Neuronal stem cell (in vitro differentiated cells): ENCODE measurements at regions not wholly inside any gene's neighbourhood (a gene's known extent, or its start where the extent isn't known, plus 50 kb on each side); places are given as distances from the start of the nearest gene placed in this dataset.
A peak's percentile ranks its signal among the peaks of the same experiment; 100 is the strongest.

Experiments
- DNase-seq: peaks from one replicate; pipeline ENCODE4 v3.0.0-alpha.2; 2013; ENCODE audit warnings: low spot score
- H2AFZ ChIP-seq: one replicate; pipeline ENCODE4 v1.6.1; 2013; ENCODE audit warnings: mild to moderate bottlenecking, low read length, inconsistent platforms
- H2AK5ac ChIP-seq: 2 replicates; pipeline ENCODE4 v1.6.1; 2013; ENCODE audit warnings: low read depth, mild to moderate bottlenecking, inconsistent platforms, low read length, moderate library complexity, mixed read lengths
- H2BK120ac ChIP-seq: 2 replicates; pipeline ENCODE4 v1.6.1; 2013; ENCODE audit warnings: low read depth, mild to moderate bottlenecking, inconsistent platforms, low read length, moderate library complexity, mixed read lengths
- H2BK12ac ChIP-seq: one replicate; pipeline ENCODE4 v1.6.1; 2013; ENCODE audit warnings: low read length, inconsistent platforms
- H2BK15ac ChIP-seq: 2 replicates; pipeline ENCODE4 v1.6.1; 2013; ENCODE audit warnings: mild to moderate bottlenecking, low read length, inconsistent platforms, mixed read lengths
- H2BK5ac ChIP-seq: one replicate; pipeline ENCODE4 v1.6.1; 2013; ENCODE audit warnings: inconsistent platforms, mild to moderate bottlenecking, low read length, moderate library complexity
- H3K14ac ChIP-seq: one replicate; pipeline ENCODE4 v1.6.1; 2013; ENCODE audit warnings: low read length, inconsistent platforms
- H3K18ac ChIP-seq: 2 replicates; pipeline ENCODE4 v1.6.1; 2013; ENCODE audit warnings: low read length, inconsistent platforms
- H3K23ac ChIP-seq: 2 replicates; pipeline ENCODE4 v1.6.1; 2013; ENCODE audit warnings: low read depth, mild to moderate bottlenecking, mixed read lengths, low read length, inconsistent platforms; ENCODE audit not compliant: poor library complexity
- H3K27ac ChIP-seq: replicated peaks from 3 replicates; pipeline ENCODE4 v1.5.1; 2013; ENCODE audit warnings: low read length, inconsistent platforms
- H3K27me3 ChIP-seq, 3 experiments: 2 replicates each; pipeline ENCODE4 v1.6.1; 2013; ENCODE audit warnings: low read length in 3 of 3, mild to moderate bottlenecking in 2 of 3, inconsistent platforms in 1 of 3, low read depth in 1 of 3, mixed read lengths in 1 of 3, moderate library complexity in 1 of 3; ENCODE audit not compliant: control insufficient read depth in 3 of 3, insufficient read depth in 3 of 3
- H3K36me3 ChIP-seq, 2 donors: replicated peaks in 1 of 2; 2 replicates each; pipeline ENCODE4 v1.6.1; 2013; ENCODE audit warnings: low read length in 2 of 2; ENCODE audit not compliant: control insufficient read depth in 2 of 2, insufficient read depth in 2 of 2
- H3K4ac ChIP-seq: 2 replicates; pipeline ENCODE4 v1.6.1; 2013; ENCODE audit warnings: inconsistent platforms, mild to moderate bottlenecking, low read length, moderate library complexity
- H3K4me1 ChIP-seq, 2 donors: 1 replicate in 1 of 2; 2 replicates in 1 of 2; pipeline ENCODE4 v1.6.1; 2013; ENCODE audit warnings: low read length in 2 of 2, low read depth in 1 of 2; ENCODE audit not compliant: control insufficient read depth in 2 of 2, insufficient read depth in 1 of 2
- H3K4me2 ChIP-seq: one replicate; pipeline ENCODE4 v1.6.1; 2013; ENCODE audit warnings: mild to moderate bottlenecking, low read length, inconsistent platforms; ENCODE audit not compliant: insufficient read depth, poor library complexity, severe bottlenecking
- H3K4me3 ChIP-seq, 2 donors: 2 replicates each; pipeline ENCODE4 v1.5.1; 2013; ENCODE audit warnings: low read length in 2 of 2, mild to moderate bottlenecking in 2 of 2, inconsistent platforms in 1 of 2, moderate library complexity in 1 of 2
- H3K79me1 ChIP-seq: one replicate; pipeline ENCODE4 v1.6.1; 2013; ENCODE audit warnings: low read depth, mild to moderate bottlenecking, inconsistent platforms, low read length, moderate library complexity
- H3K9ac ChIP-seq: one replicate; pipeline ENCODE4 v1.6.1; 2013; ENCODE audit warnings: mild to moderate bottlenecking, low read depth, low read length, inconsistent platforms; ENCODE audit not compliant: poor library complexity
- H3K9me3 ChIP-seq, 2 donors: replicated peaks in 1 of 2; 2 replicates each; pipeline versions ENCODE3 to v1.6.1; 2013; ENCODE audit warnings: low read length in 2 of 2, mild to moderate bottlenecking in 2 of 2, inconsistent platforms in 1 of 2, low read depth in 1 of 2, mixed read lengths in 1 of 2, moderate library complexity in 1 of 2; ENCODE audit not compliant: control insufficient read depth in 2 of 2, insufficient read depth in 1 of 2
- H4K8ac ChIP-seq: one replicate; pipeline ENCODE4 v1.6.1; 2013; ENCODE audit warnings: low read depth, mild to moderate bottlenecking, inconsistent platforms, low read length, moderate library complexity
- H4K91ac ChIP-seq: one replicate; pipeline ENCODE4 v1.6.1; 2013; ENCODE audit warnings: low read length, low read depth, mild to moderate bottlenecking, inconsistent platforms; ENCODE audit not compliant: poor library complexity
- WGBS, 2 donors: extraction: QIAGEN DNeasy Blood & Tissue Kit; methylation state at CpG; one replicate each; pipeline ENCODE4 v1.1.7; 2013; ENCODE audit warnings: missing lambda C conversion rate in 2 of 2, mixed read lengths in 1 of 2; ENCODE audit not compliant: insufficient read length in 2 of 2, insufficient replicate concordance in 1 of 2; ENCODE audit errors: extremely low coverage in 2 of 2; 5-methylcytosine and 5-hydroxymethylcytosine counted together

GRCh38 chr4:81526706-81527105, 55.0 kb upstream of the RASGEF1B start:
- Histone ChIP-seq H3K14ac (no peak overlapping the region), H2BK120ac (no peak overlapping the region), H2BK12ac (no peak overlapping the region), H3K18ac (no peak overlapping the region), H3K27ac (no peak overlapping the region), H3K27me3 (no peaks in the 10 kb centered on the region), H3K9ac (no peak overlapping the region), H3K4ac (no peak overlapping the region), H3K36me3 (no peaks in the 10 kb centered on the region), H3K4me1 (peaks cover 4 to 7% of the 10 kb centered on the region in 2 donors), H4K8ac (no peak overlapping the region), H3K23ac (no peak overlapping the region), H2AFZ (no peak overlapping the region), H3K79me1 (no peaks in the 10 kb centered on the region), H2BK15ac (no peak overlapping the region), H3K4me2 (no peak overlapping the region), H2AK5ac (no peak overlapping the region), H3K9me3 (no peaks in the 10 kb centered on the region), H4K91ac (no peak overlapping the region), H3K4me3 (no peak overlapping the region), H2BK5ac (no peak overlapping the region)
- no CpG with 5 or more reads among the region's 2 CpGs for WGBS, 2 donors
- DNase-seq = no peak

DNA sequence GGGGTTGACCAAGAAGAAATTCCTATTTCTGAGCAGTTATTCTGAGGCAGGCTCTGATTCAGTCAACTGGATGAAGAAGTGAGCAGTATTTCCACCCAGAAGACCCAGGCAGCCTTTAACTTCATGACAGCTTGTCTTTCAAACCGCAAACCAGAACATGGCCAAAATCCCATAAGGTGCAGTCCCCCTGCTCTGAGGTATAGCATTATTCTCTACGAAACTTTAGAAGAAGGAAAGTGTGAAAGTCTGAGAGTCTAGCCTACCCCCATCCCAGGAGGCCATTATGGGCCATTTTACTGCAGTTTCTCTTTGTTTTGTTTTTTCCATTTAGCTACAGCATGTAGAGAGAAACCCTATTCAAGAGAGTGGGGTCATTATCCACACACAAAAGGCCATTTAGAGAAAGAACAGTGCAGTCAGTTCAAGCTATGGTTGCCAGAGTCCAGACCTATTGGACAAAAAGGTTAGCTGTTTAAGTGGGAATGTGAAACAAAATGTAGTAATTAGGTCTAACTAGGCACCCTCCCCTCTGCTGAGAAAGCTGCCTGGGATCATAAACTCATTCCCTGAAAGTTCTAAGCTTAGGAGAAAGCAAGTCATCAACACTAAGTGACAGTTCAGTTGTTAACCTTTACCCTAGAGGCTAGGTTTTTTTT, 52.1 kb upstream of the RASGEF1B start:
- Histone ChIP-seq H3K4me2 (peak overlapping the region; percentile 12), H3K79me1 (no peaks in the 10 kb centered on the region), H3K14ac (no peak overlapping the region), H3K9me3 (no peaks in the 10 kb centered on the region), H2AFZ (no peak overlapping the region), H2BK120ac (no peak overlapping the region), H4K8ac (no peak overlapping the region), H3K4me3 (no peak overlapping the region), H3K4me1 (peaks cover 4 to 7% of the 10 kb centered on the region in 2 donors), H2BK12ac (no peak overlapping the region), H3K23ac (no peak overlapping the region), H3K4ac (no peak overlapping the region), H2AK5ac (no peak overlapping the region), H4K91ac (no peak overlapping the region), H3K27ac (peak overlapping the region; percentile 55), H3K9ac (no peak overlapping the region), H3K27me3 (no peaks in the 10 kb centered on the region), H3K18ac (no peak overlapping the region), H2BK5ac (no peak overlapping the region), H2BK15ac (no peak overlapping the region), H3K36me3 (no peaks in the 10 kb centered on the region)
- no CpG with 5 or more reads among the region's 2 CpGs for WGBS, 2 donors
- DNase-seq = peak; percentile 73

GRCh38 chr4:81522711-81523110, 51.0 kb upstream of the RASGEF1B start:
- Histone ChIP-seq H3K4me1 (peaks cover 4 to 10% of the 10 kb centered on the region in 2 donors), H3K27me3 (no peaks in the 10 kb centered on the region), H3K4me3 (no peak overlapping the region), H3K18ac (no peak overlapping the region), H2BK5ac (no peak overlapping the region), H3K4me2 (no peak overlapping the region), H3K27ac (no peak overlapping the region), H3K14ac (no peak overlapping the region), H3K4ac (no peak overlapping the region), H4K8ac (no peak overlapping the region), H3K79me1 (no peaks in the 10 kb centered on the region), H2AK5ac (no peak overlapping the region), H2BK120ac (no peak overlapping the region), H3K9me3 (no peaks in the 10 kb centered on the region), H3K9ac (no peak overlapping the region), H3K36me3 (no peaks in the 10 kb centered on the region), H3K23ac (no peak overlapping the region), H2BK12ac (no peak overlapping the region), H2BK15ac (no peak overlapping the region), H4K91ac (no peak overlapping the region), H2AFZ (no peak overlapping the region)
- DNase-seq = no peak
- WGBS, 2 donors = no CpG with 5 or more reads among the region's 2 CpGs

GRCh38 chr4:81521708-81522107, 50.0 kb upstream of the RASGEF1B start:
- H3K4ac ChIP-seq = no peak overlapping the region
- no peaks in the 10 kb centered on the region for H3K9me3 ChIP-seq
- H3K18ac ChIP-seq = no peak overlapping the region
- H4K8ac ChIP-seq = no peak overlapping the region
- no peak overlapping the region for H3K27ac ChIP-seq
- H3K4me3 ChIP-seq = no peak overlapping the region
- no peak overlapping the region for H2AK5ac ChIP-seq
- H2BK12ac ChIP-seq = no peak overlapping the region
- no peak overlapping the region for H3K23ac ChIP-seq
- H3K4me2 ChIP-seq = no peak overlapping the region
- DNase-seq = no peak
- no CpG with 5 or more reads among the region's 1 CpG for WGBS, 2 donors
- no peaks in the 10 kb centered on the region for H3K36me3 ChIP-seq
- H2AFZ ChIP-seq = no peak overlapping the region
- no peaks in the 10 kb centered on the region for H3K27me3 ChIP-seq
- no peak overlapping the region for H3K14ac ChIP-seq
- no peak overlapping the region for H4K91ac ChIP-seq
- no peak overlapping the region for H3K9ac ChIP-seq
- no peaks in the 10 kb centered on the region for H3K79me1 ChIP-seq
- no peak overlapping the region for H2BK15ac ChIP-seq
- no peak overlapping the region for H2BK120ac ChIP-seq
- no peak overlapping the region for H2BK5ac ChIP-seq
- peaks cover 4 to 10% of the 10 kb centered on the region in 2 donors for H3K4me1 ChIP-seq
